ENCODE measurements at regions not wholly inside any gene's neighbourhood (a gene's known extent, or its start where the extent isn't known, plus 50 kb on each side); places are given as distances from the start of the nearest gene placed in this dataset.

GRCh38 chr12:77224346-77224745, 159.0 kb upstream of the E2F7 start:
- no peak for TF ChIP-seq POLR2A (IDR thresholded peaks at IDR 0.05; ENCODE audit: low read depth, low read length)
- TF ChIP-seq, protein P1, sequence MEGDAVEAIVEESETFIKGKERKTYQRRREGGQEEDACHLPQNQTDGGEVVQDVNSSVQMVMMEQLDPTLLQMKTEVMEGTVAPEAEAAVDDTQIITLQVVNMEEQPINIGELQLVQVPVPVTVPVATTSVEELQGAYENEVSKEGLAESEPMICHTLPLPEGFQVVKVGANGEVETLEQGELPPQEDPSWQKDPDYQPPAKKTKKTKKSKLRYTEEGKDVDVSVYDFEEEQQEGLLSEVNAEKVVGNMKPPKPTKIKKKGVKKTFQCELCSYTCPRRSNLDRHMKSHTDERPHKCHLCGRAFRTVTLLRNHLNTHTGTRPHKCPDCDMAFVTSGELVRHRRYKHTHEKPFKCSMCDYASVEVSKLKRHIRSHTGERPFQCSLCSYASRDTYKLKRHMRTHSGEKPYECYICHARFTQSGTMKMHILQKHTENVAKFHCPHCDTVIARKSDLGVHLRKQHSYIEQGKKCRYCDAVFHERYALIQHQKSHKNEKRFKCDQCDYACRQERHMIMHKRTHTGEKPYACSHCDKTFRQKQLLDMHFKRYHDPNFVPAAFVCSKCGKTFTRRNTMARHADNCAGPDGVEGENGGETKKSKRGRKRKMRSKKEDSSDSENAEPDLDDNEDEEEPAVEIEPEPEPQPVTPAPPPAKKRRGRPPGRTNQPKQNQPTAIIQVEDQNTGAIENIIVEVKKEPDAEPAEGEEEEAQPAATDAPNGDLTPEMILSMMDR (conservative IDR thresholded peaks at IDR 0.05; ENCODE audit: low read depth, low read length): no peak
- TF ChIP-seq NFE2L2 (IDR thresholded peaks at IDR 0.05; ENCODE audit: low read depth, low read length): no peak
- no peak for TF ChIP-seq BHLHE40 (IDR thresholded peaks at IDR 0.05; ENCODE audit: low read depth, low read length)
- TF ChIP-seq USF2 (IDR thresholded peaks at IDR 0.05; ENCODE audit: low read depth, low read length): no peak
- TF ChIP-seq FOS (IDR thresholded peaks at IDR 0.05; ENCODE audit: low read depth, low read length): no peak

Data from IMR-90 (cell line).